Astrocyte (in vitro differentiated cells and primary cell): ENCODE measurements at regions not wholly inside any gene's neighbourhood (a gene's known extent, or its start where the extent isn't known, plus 50 kb on each side); places are given as distances from the start of the nearest gene placed in this dataset.

Source experiments
- EZH2 ChIP-seq: IDR thresholded peaks from 2 replicates; pipeline ENCODE4 v1.6.1; 2012; ENCODE audit warnings: mild to moderate bottlenecking, low read length, inconsistent platforms; ENCODE audit not compliant: insufficient read depth
- TF ChIP-seq, protein P1 (sequence below): IDR thresholded peaks from 2 replicates; pipeline ENCODE4 v1.5.1; 2011; ENCODE audit warnings: low read depth, mild to moderate bottlenecking, inconsistent platforms, low read length, moderate library complexity; ENCODE audit not compliant: insufficient read depth

DNA sequence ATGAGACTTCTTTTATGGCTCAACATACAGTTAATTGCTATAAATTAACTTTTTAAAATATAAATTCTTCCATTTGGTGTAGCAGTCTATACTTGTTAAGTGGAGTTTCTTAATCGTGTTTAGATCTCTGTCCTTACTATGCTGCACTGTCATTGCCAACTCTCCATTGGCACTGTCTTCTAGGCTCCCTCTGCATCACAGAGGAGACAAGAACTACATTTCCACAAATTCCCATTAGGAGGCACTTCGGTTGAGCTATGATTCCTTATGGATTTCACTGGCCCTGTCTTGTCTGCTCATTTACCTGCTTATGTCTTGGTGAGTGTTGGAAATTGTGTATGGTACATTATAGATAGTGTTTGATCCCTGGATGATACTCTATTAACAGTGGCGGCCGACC lies 630.9 kb upstream of the ATXN7L3B start:
- TF ChIP-seq, protein P1, sequence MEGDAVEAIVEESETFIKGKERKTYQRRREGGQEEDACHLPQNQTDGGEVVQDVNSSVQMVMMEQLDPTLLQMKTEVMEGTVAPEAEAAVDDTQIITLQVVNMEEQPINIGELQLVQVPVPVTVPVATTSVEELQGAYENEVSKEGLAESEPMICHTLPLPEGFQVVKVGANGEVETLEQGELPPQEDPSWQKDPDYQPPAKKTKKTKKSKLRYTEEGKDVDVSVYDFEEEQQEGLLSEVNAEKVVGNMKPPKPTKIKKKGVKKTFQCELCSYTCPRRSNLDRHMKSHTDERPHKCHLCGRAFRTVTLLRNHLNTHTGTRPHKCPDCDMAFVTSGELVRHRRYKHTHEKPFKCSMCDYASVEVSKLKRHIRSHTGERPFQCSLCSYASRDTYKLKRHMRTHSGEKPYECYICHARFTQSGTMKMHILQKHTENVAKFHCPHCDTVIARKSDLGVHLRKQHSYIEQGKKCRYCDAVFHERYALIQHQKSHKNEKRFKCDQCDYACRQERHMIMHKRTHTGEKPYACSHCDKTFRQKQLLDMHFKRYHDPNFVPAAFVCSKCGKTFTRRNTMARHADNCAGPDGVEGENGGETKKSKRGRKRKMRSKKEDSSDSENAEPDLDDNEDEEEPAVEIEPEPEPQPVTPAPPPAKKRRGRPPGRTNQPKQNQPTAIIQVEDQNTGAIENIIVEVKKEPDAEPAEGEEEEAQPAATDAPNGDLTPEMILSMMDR, result no peak
- TF ChIP-seq EZH2, result no peak
